CD4-positive, alpha-beta T cell treated with Interleukin-1 beta for 1 hour (primary cell): ENCODE measurements at regions not wholly inside any gene's neighbourhood (a gene's known extent, or its start where the extent isn't known, plus 50 kb on each side); places are given as distances from the start of the nearest gene placed in this dataset.

Experiments used
- DNase-seq, 2 donors: peaks; one replicate each; pipeline ENCODE4 v3.0.0-alpha.2; 2020 to 2022

DNA sequence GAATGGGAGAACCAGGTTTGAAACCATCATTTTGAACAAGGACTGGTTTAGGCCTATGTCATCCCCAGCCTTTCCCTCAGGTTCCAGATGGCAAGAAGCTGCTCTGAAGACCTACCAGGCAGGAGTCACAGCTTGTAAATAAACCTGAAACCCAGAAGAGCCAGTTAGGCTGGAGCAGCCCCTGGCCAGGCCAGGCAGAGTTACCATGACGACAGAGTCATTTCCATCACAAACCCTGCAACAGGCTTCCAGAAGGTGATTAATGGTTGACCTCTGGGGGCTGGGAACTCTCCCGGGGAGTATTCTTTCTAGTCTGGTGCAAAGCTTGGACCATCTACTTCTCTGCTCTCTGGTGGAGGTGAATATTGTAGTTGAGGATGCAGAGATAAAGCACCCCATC, 164.1 kb upstream of the NCAM1 start:
- DNase-seq = no peak

DNA sequence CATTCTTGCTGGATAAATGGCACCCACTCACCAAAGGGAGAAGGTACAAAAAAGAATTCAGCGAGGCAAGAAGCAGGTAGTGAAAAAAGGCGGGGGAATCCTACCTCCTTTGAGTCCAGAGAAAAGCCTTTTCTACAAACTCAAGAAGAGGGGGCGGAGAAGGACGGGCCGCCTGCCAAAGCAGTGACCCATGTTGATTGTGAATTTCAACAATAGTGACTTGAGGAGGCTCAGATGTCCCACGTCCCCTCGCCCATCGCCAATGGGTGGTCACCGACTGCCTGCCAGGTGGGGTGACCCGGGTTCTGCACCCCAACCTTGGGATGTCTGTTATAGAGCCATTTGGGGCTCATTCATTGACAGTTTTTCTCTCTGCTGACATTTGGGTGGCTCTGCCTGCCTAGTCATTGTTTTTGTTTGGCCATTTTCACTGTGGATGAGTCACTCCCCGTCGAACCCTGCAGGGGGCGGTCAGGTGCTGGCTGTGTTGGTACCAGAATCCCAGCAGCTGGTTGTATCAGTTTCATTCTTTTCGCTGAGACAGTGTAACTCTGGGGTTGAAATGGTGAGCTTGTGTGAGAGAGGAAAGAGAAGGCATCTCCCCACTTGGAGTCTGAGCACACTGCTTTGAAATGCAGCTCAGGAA, 163.4 kb upstream of the NCAM1 start:
- peak; percentile 7 to 18 for DNase-seq

DNA sequence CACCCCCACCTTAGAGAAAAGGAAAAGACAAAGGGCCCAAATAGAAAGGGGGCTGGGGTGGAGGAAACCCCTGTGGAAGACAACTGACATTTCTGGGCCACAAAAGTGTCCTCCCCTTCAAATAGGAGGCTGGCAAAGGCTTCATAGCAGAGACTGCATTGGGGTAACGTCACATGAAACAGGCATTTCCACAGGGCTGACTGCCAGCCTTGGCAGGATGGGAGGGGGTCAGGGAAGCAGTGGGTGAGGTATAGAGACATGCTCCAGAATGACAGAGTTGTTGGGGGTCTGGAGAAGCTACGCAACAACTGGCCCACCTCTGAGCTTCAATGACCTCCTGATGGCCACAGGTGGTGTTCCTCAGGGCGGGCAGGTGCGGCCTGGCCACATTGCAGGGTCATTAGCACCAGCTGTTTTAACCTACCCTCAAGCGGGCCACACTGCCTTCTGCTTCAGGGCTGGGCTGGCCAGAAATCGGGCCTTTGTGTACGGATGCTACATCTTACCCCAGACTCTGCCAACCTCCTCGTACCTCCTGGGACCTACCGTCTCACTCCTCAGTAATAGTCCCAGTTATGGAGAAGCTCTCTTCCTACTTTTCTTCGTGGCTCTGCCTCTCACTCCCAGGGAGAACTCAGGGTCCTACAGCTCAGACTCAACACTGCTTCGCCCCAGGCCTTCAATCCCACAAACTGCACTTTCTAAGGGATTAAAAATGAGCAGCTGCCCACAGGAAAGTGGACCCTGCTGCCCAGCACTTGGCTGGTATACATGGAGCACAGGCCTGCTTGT, 160.0 kb upstream of the NCAM1 start:
- DNase-seq = no peak

DNA sequence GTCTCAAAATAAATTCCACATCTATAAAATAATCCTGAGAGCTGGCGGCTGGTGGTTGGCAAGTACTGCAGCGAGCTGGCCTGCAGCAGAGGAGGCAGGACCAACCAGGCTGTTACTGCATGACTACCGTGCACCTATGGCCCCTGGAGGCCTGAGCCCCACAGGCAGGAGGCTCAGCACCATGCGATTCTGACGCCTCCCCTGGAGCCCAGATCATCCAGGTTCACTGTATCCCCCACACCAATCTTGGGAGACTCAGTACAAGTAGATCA, 159.5 kb upstream of the NCAM1 start:
- no peak for DNase-seq

DNA sequence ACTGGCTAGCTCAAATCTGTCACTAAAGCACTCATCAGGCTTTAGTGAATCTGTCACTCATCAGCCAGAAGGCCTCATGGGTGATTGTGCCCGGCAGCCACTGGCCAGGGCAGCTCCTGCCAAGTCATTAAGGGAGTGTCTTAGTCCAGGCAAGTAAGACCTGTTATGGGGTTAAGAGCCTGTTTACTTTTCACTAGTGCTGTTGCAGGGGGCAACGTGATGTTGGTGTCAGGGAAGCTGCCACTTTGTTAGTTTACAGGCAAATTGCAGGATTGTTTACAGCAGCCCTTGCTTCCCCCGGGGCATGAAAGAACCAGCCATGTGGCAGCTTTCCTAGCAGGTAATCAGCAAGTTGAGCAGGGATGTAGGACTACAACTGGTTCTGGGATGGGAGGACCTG, 155.6 kb upstream of the NCAM1 start:
- no peak for DNase-seq

DNA sequence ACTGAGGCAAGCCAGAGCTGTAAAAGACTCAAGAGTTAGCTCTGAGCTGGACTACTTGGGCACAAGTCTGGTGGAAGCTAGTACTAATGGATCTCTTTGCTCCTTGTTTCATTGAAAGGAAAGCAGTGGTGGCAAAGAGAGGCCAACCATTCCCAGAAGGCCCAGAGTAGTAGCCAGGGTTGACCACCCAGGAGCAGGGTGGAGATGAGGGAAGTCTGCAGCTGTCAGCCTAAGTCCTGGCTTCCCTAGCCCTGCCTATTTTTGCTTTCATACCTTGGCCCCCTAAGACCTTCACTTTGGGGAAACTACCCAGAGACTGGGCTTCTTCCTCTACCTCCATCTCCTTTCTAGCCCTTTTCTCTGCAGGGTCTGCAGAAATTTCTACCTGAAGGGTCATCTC, 155.0 kb upstream of the NCAM1 start:
- DNase-seq = no peak

DNA sequence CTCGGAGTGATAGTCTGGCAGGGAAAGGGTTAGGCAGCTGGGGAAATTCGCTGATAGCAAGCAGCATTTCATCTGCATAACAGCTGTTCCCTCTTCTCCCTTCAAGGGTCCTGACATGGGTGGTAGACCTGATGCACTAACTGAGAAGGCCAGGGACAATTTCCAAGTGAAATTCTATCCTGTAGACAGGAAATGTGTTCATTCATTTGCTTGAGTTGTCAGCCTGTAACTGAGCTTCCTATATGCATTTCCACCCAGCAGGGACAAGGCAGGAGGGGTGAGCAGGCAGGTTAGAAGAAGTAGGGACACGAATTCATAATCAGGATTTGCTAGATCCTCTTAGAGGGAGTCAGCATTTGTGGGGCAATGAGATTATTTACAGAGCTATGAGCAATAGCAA, 154.3 kb upstream of the NCAM1 start:
- DNase-seq = no peak

DNA sequence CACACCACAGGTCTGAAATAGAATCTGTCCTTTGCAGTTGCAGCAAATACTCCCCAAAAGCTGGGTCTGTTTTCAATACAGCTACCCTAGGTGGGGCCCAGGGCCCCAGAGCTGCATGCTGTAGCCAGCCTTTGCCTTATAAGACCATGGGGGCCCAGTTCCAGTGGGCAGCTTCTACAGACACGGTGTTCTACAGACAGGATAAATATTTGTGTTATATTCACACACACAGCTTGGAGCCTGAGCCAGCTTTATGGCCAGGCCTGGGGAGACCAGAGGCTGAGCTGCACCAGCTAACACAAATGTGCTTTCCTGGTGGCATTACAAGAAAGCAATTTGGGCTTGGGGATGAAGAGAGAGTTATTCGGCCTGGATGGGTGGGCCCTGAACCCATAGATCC, 151.8 kb upstream of the NCAM1 start:
- no peak for DNase-seq

DNA sequence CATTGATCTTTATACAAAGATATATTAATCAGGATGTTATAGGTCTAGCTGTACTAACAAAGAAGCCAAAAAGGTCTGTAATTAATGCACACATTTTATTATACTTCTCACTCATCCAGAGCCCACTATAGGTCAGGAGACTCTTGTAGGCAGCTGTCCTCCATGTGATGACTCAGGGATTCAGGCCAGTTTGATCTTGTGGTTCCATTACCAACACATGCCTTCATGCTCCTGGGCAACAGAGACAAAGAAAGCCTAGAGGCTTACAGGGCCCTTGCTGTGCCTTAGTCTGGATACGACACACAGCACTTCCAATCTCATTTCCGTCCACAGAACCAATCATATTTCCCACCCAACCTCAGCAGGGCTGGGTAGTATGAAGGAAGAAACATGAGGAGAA, 150.3 kb upstream of the NCAM1 start:
- DNase-seq = no peak

DNA sequence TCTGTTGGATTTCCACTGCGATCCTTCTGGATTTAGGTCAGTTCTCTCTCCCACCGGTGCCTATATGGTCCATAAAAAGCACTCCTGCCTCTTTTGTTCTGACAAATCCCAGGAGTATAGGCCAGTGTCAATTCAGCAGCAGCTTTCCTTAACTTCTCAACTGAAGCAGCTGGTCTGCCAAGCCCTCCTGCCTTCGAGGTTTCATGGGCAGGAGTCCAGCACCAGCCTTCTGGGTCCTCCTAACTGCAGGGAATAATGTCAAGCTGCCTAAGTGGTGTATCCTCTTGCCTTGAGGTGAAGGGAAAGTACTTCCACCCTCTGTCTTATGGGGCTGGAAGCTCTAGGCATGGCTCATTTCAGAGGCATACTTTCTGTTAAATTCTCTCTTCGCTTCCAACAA, 149.4 kb upstream of the NCAM1 start:
- no peak for DNase-seq

DNA sequence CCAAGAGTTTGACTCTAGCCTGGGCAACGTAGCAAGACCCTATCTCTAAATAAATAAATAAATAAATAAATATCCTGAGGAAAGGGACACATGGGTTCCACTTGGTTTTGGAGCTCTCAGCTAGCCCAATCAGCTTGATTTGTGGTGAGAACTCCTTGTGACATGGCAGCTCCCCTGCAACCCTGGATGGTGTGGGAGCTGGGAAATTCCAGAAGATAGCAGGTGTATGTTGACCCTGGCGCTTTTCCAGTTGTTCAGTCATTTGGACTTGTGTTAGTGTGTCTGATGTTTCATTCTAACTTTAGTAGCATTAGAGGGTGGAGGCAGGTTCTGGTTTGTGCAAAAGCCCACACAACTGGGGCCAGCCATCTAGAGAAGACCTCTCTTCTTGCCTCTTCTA, 148.5 kb upstream of the NCAM1 start:
- DNase-seq = no peak

DNA sequence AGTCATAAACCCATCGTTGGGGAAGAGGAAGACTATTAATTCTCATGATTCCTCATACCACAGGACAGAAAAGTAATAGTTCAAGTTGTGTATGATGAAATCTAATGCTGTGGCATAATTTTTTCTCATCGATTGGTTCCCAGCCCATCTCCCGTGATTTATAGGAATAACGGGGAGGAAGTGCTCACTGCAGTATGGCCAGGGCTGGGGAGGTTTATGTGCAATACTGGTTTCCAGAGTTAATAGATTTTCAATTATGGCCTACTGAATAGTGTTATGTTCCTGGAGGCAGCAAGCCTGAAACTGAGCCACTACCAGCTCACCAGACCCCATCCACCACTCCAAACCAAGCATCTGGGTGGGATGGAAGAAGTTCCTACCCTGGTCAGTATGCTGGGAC, 147.1 kb upstream of the NCAM1 start:
- DNase-seq = no peak

DNA sequence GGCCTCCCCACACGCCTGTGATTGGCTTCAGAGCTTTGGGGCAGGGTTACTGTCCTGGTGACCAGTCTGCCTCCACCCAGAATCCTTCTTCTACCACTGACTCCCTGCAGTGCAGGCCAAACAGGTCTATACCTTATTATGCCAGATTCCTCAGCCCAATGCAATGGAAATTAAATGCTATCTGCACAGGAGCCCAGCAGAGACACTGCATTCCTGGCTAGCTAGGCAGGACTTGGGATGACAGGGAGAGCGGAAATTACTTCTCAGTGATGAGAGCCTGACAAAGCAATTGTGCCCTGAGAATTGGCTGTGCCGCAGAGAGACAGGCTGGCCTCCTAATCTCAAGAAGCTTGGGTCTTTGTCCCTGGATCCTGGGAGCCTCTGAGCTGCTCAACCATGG, 143.8 kb upstream of the NCAM1 start:
- DNase-seq = no peak

DNA sequence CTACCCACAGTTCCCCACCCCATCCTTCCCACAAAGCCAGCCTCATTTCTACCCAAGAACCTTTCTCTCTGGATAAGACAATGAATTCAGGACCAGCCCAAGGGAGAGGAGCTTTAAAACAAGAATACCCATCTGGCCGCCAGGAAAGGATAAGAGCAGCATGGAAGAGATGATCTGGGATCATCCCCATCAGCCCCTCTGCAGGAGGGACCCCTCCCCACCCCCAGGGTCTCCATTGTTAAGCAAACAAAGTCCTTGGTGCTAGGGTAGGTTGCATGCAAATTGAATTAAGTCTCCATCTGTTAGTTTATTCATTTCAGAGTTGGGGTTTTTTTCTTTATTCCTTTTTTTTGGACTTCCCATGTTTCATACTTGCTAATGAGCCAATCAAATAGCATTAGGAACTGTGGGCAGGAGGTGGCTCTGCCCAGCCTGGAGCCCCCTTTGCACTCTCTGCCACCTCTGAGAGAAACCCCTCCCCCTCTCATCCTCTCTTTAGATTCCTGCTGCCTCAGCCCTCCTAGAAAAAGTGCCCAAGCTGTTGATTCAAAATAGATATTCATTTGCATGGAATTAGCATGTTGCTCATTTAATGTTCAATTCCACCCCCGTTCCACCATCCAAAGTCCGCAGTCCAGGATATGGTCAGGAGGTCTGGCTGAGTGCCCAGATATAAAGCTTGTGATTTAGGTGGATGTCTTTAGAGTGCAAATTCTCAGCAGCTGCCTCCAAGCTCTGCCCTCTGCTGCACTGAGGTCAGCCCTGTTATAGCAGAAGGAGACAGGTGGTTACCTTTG, 138.5 kb upstream of the NCAM1 start:
- DNase-seq = no peak

DNA sequence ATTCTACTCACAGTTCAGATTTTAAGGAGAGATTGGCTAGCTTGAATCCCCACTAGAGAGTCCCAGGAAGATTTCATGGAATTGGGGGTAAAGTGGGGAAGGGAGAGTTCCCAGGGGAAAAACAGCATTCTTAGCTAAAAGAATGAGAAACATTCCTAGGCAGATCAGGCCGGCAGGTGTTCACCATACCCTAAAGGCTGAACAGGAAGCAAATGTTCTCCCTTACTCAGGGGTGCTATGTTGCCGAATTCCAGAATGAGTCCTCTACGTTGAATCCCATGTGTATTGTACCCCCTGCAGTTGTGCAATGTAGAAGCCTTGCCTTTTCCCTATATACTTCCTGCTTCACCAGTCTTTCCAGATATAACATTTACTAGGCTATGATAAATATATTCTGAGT, 135.2 kb upstream of the NCAM1 start:
- DNase-seq = no peak

DNA sequence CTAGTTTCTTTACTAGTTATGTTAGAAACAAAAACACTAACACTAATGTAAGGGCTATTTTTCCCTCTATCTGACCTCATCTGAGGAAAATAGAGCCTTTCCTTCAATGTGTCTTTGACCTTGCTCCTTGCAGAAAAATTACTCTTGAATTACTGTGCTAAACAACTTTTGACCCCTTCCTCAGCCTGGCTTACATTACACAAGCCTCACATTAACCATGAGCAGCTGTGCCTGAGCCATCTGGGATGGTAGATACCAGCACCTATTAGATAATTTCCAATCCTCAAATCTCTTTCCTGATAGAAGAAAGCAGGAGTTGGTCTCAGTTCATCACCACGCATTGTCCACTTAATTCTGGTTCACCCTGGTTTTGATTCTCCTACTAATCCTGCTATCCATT, 134.4 kb upstream of the NCAM1 start:
- DNase-seq = no peak

DNA sequence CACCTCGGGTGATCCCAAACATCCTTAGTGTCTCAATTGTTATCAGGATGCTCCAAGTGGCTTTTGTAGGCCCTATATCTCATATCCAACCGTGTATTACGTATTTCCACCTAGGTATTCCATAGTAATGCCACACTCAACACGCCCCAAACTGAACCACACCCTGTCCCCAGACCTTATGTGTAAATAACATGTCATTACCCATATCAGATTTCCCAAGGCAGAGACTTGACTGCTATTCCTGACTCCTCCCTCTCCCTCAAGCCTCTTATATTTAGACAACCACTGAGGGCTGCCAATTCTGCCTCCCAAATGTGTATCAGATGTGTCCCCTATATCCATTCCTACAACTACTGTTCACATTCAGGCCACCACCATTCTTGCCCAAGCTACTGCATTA, 132.8 kb upstream of the NCAM1 start:
- no peak for DNase-seq

DNA sequence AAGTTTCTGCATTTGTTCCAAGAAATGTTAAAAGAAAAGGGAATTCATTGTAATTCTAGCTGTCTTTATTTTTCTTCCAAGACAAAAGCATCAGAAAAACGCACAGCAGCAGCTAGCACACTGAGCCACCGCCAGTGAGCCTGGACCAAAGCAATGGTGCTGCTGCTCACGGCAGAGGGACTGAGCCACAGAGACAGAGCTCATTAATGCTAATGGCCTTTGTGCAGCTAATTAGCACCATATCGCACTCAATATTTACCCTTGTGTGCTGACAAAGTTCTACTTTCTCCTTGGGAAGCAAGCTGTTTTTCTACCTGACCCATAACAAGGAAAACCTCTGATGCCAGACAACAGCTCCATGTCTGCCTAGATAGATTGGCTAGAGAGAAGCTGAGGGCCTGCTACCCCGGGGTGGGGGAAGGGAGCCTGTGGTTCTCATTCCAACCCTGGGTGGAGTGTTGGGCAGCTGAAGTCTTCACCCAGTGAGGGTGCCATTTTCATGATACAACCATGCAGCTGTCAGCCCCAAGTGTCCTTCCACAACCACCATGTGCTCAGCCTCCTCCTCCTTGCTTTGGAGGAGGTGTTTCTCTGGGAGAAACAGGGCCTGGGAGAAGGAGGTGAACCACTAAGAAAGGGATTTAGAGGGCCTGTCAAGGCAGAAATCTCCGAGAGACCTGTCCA, 131.1 kb upstream of the NCAM1 start:
- DNase-seq = no peak

DNA sequence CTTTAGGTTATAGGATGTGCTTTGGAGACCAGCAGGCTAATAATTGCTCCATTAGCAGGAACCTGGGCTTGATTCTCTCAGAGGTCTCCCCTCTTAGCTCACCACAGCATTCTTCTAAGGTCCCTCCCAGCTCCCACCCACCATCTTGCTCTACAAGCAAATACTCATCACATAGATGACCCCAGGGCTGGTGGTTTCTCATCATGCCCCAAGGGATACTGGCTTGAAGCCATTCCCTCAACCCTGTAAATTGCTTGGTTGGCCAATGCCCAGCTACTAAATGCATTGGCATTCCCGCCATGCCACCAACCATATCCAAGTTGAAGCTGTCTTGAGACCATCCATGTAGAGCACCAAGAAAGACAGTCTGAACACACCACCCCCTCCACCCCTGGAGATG, 130.2 kb upstream of the NCAM1 start:
- no peak for DNase-seq

DNA sequence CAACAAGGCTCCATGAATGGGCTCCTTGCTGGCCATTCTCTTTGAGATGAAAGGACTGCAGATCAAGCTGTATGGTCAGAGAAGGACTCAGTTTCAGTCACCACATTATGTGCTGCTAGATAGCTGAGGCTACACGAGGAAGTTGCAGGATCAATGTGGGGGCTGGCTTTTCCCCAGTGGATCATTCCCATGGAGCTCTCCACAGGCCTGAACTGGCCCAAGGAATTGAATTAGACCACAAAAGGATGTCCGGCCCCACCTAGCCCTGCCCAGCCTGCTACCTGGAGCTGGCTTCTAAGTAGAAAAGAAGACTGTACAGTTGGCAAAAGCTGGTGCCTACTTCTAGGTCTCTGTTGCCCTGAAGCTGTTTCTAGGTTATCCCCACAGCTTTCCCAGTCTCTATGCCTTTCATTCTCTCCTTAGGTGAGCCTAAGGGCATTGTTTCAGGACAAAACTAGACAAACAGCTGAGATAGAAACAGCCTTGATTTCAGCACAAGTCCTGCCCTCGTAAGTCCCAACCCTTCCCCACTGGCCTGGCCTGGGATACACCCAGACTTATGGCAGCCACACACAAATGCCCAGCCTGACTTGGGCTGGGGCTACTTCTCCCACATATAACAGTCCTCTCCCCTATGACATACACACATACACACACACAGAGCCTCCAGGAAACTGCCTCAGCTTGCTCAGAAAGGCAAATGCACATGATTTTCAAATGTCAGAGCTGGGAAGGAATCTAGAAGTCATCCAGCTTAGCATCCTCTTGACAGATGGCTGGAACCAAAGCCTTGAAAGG, 129.1 kb upstream of the NCAM1 start:
- no peak for DNase-seq

DNA sequence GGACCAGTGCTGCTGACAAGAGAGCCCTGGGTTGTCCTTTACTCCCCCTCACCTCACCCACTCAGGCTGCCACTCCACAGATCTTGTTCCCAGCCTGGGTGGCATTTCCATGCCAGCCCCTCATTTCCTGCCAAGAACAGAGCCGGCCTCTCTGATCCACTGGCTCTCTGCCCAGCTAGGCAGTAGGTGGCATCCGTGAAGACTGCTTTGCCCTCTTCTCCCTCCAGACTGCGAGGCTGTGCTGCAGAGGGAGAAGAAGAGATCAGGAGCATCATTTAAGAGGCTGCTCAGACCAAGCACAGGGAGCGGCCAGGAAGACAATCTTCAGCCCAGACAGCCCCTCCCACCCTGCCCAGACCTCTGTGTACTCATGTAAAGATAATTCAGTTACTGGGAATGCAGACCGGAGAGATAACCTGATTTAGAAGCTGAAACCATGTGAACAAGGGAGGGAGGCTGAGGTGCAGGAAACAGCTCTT, 126.9 kb upstream of the NCAM1 start:
- DNase-seq = no peak

DNA sequence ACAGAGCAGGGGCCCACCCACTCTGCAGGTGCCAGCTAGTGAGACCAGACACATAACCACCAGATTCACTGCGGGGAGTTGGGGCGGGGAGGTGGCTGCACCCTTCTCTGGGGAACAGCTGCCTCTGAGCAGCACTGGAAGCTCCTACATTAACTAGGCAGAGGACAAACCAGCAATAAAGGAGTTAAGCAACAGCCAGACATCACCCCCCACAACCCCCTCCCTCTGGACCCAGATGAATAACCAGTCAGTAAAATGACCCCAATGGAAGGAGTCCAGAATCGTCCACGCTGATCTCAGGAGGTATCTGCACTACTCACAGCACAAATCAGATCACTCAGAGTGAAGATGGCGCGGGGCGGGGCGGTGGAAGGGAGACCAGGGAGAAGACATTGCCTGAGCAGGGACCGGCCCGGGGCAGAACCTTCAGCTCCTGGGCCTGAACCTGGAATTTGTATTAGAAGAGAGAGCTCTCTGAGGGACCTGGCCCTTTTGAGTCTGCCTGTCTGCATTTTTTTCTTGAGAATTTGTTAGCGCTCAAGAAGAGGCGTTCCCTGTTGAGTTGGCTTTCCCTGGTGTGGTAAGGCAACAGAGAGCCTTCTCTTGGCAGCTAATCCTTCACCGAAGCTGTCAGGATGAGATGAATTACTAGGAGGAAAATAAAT, 125.5 kb upstream of the NCAM1 start:
- no peak for DNase-seq
